ENCODE measurements at regions not wholly inside any gene's neighbourhood (a gene's known extent, or its start where the extent isn't known, plus 50 kb on each side); places are given as distances from the start of the nearest gene placed in this dataset.

GRCh38 chr4:1578251-1578773 lies 105.8 kb downstream of the FAM53A start:
- Histone ChIP-seq H3K36me3 (ENCODE audit: insufficient read depth in 1 of 2, low read depth in 1 of 2) (no peaks in the 10 kb centered on the region), H3K9me3 (no peaks in the 10 kb centered on the region), H3K27ac (no peak overlapping the region), H3K4me3 (no peak overlapping the region), H3K4me1 (no peaks in the 10 kb centered on the region), H3K27me3 (ENCODE audit: insufficient read depth in 3 of 3, low read length in 2 of 3) (peaks cover 0 to 67% (median 23%) of the 10 kb centered on the region in 3 donors)
- 16 to 21% (median 17%) methylated on average over 25 to 34 of the region's 34 CpGs for whole genome bisulfite sequencing, 3 donors
- DNase-seq (peak; percentile 22 to 49), ATAC-seq (no peak)
- no peak for TF ChIP-seq CTCF (IDR thresholded peaks at IDR 0.05)
- intact Hi-C loops (cut with DNase I) = no loop called here

DNA sequence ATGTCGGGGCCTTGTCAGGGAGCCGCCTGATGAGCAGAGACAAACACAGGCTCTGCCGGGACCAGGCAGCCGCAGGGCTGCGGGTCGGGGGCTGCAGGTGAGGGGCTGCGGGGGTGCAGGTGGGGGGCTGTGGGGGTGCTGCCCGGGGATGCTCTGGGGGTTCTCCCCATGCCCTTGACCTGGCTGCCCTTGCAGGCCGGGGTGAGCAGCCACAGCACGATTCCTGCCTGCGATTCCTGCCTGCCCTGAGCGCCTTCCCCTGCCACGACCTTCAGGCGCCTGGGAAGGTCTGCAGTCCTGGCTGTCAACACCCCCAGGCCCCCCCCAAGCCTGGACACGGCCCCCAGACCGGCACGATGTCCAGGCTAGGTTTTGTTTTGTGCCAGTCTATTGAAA lies 106.3 kb downstream of the FAM53A start:
- Histone ChIP-seq H3K27me3 (ENCODE audit: insufficient read depth in 3 of 3, low read length in 2 of 3) (peaks cover 0 to 65% (median 23%) of the 10 kb centered on the region in 3 donors), H3K27ac (no peak overlapping the region), H3K9me3 (no peaks in the 10 kb centered on the region), H3K4me1 (no peaks in the 10 kb centered on the region), H3K4me3 (no peak overlapping the region), H3K36me3 (ENCODE audit: insufficient read depth in 1 of 2, low read depth in 1 of 2) (no peaks in the 10 kb centered on the region)
- TF ChIP-seq CTCF (IDR thresholded peaks at IDR 0.05) = no peak
- 41 to 54% (median 42%) methylated on average over 15 to 17 of the region's 17 CpGs for WGBS, 3 donors
- ATAC-seq (no peak), DNase-seq (peak; percentile 11 to 34)
- intact Hi-C loops (cut with DNase I) = no loop called here

- 69 to 80% (median 74%) methylated on average over 29 to 30 of the region's 30 CpGs for WGBS, 3 donors
- TF ChIP-seq CTCF (IDR thresholded peaks at IDR 0.05) = no peak
- intact Hi-C loops (cut with DNase I) = no loop called here
- Histone ChIP-seq H3K36me3 (ENCODE audit: insufficient read depth in 1 of 2, low read depth in 1 of 2) (no peaks in the 10 kb centered on the region), H3K9me3 (no peaks in the 10 kb centered on the region), H3K27ac (no peak overlapping the region), H3K4me3 (no peak overlapping the region), H3K4me1 (no peaks in the 10 kb centered on the region), H3K27me3 (ENCODE audit: insufficient read depth in 3 of 3, low read length in 2 of 3) (peaks cover 0 to 59% (median 20%) of the 10 kb centered on the region in 3 donors)
- ATAC-seq = no peak
- peak; percentile 8 to 43 for DNase-seq
These were observed 106.9 kb downstream of the FAM53A start for GRCh38 chr4:1576961-1577821.

GRCh38 chr4:1576304-1576960 lies 107.7 kb downstream of the FAM53A start:
- Histone ChIP-seq H3K4me1 (no peaks in the 10 kb centered on the region), H3K36me3 (ENCODE audit: insufficient read depth in 1 of 2, low read depth in 1 of 2) (no peaks in the 10 kb centered on the region), H3K27ac (no peak overlapping the region), H3K4me3 (no peak overlapping the region), H3K9me3 (no peaks in the 10 kb centered on the region), H3K27me3 (ENCODE audit: insufficient read depth in 3 of 3, low read length in 2 of 3) (peaks cover 0 to 56% (median 18%) of the 10 kb centered on the region in 3 donors)
- no peak for ATAC-seq
- 92 to 94% (median 93%) methylated on average over 32 of the region's 32 CpGs for WGBS, 3 donors
- intact Hi-C loops (cut with DNase I) = no loop called here
- DNase-seq = peak; percentile 7 to 38
- no peak for TF ChIP-seq CTCF (IDR thresholded peaks at IDR 0.05)
